GM18508 (cell line): ENCODE measurements at regions not wholly inside any gene's neighbourhood (a gene's known extent, or its start where the extent isn't known, plus 50 kb on each side); places are given as distances from the start of the nearest gene placed in this dataset.

ENCODE experiments used
- ATAC-seq: cut with Tn5 transposase; IDR thresholded peaks from one replicate; pipeline ENCODE4 v1.9.1; 2021; ENCODE audit warnings: moderate number of reproducible peaks; ENCODE audit not compliant: insufficient read depth, unreplicated experiment

GRCh38 chr1:187762118-187762517, 933.4 kb downstream of the PLA2G4A start:
- no peak for ATAC-seq

- ATAC-seq = no peak
Measured at GRCh38 chr1:187763465-187763864, 934.7 kb downstream of the PLA2G4A start.

- no peak for ATAC-seq
Measured at GRCh38 chr1:187763976-187764375, 935.2 kb downstream of the PLA2G4A start.

GRCh38 chr1:187771396-187771795, 942.6 kb downstream of the PLA2G4A start:
- ATAC-seq = no peak

GRCh38 chr1:187773168-187773567, 944.4 kb downstream of the PLA2G4A start:
- no peak for ATAC-seq

- ATAC-seq = no peak
Measured at GRCh38 chr1:187787736-187788135, 959.0 kb downstream of the PLA2G4A start.

- no peak for ATAC-seq
Measured at GRCh38 chr1:187788718-187789117, 960.0 kb downstream of the PLA2G4A start.

- ATAC-seq = no peak
Measured at GRCh38 chr1:187790724-187791123, 962.0 kb downstream of the PLA2G4A start.

GRCh38 chr1:187794561-187794960, 965.8 kb downstream of the PLA2G4A start:
- ATAC-seq = no peak

- no peak for ATAC-seq
Measured at GRCh38 chr1:187809549-187809948, 980.8 kb downstream of the PLA2G4A start.

- no peak for ATAC-seq
Measured at GRCh38 chr1:187816646-187817045, 987.9 kb downstream of the PLA2G4A start.

GRCh38 chr1:187817782-187818181, 989.0 kb downstream of the PLA2G4A start:
- ATAC-seq = no peak

- no peak for ATAC-seq
Measured at GRCh38 chr1:187819086-187819485, 990.3 kb downstream of the PLA2G4A start.

- ATAC-seq = no peak
Measured at GRCh38 chr1:187836557-187836956, 1007.8 kb downstream of the PLA2G4A start.

- no peak for ATAC-seq
Measured at GRCh38 chr1:187837787-187838186, 1009.0 kb downstream of the PLA2G4A start.

GRCh38 chr1:187838335-187839293, 1009.9 kb downstream of the PLA2G4A start:
- ATAC-seq = no peak

GRCh38 chr1:187839873-187840272, 1011.1 kb downstream of the PLA2G4A start:
- ATAC-seq = no peak

- ATAC-seq = no peak
Measured at GRCh38 chr1:187840557-187840956, 1011.8 kb downstream of the PLA2G4A start.

- no peak for ATAC-seq
Measured at GRCh38 chr1:187842406-187843165, 1013.8 kb downstream of the PLA2G4A start.

- ATAC-seq = no peak
Measured at GRCh38 chr1:187844313-187844712, 1015.6 kb downstream of the PLA2G4A start.

- ATAC-seq = no peak
Measured at GRCh38 chr1:187847531-187847930, 1018.8 kb downstream of the PLA2G4A start.
